SK-N-SH (cell line): ENCODE measurements at regions not wholly inside any gene's neighbourhood (a gene's known extent, or its start where the extent isn't known, plus 50 kb on each side); places are given as distances from the start of the nearest gene placed in this dataset.

Experiments
- CTCF ChIA-PET: fragments of 300-600, 350-600 bp; formaldehyde crosslinking; extraction: SDS; loops from one replicate; lab custom pipeline; 2021; lab: Yijun Ruan, JAX
- POLR2A ChIA-PET: fragments of 350-600 bp; sonication (Branson Sonifier 250); formaldehyde crosslinking; extraction: SDS; loops from one replicate; lab custom pipeline; 2020; ENCODE audit warnings: antibody characterized with exemption, inconsistent platforms; lab: Yijun Ruan, JAX
- DNase-seq: peaks from one replicate; pipeline ENCODE4 v3.0.0; 2012
- H2AFZ ChIP-seq: fragments of 200-600 bp; sonication (generic); 2 replicates; pipeline ENCODE4 v1.8.1; 2016; ENCODE audit warnings: antibody characterized with exemption, mild to moderate bottlenecking, low read depth
- H3F3A ChIP-seq: fragments of 200-600 bp; sonication (generic); replicated peaks from 2 replicates; pipeline ENCODE3; 2016; ENCODE audit warnings: antibody characterized with exemption, mild to moderate bottlenecking; ENCODE audit not compliant: insufficient read depth
- H3K27ac ChIP-seq, 2 experiments: fragments of 200-500 bp in 1 of 2; fragments of 200-600 bp in 1 of 2; sonication (Bioruptor generic) in 1 of 2; sonication (generic), shearing (Covaris generic) in 1 of 2; 2 replicates each; pipeline versions ENCODE4 v1.5.1 to v1.6.1; 2014 to 2016; ENCODE audit warnings: low read depth in 2 of 2, inconsistent platforms in 1 of 2, low read length in 1 of 2, mild to moderate bottlenecking in 1 of 2, mixed read lengths in 1 of 2
- H3K27me3 ChIP-seq: fragments of 200-600 bp; sonication (generic), shearing (Covaris generic); 2 replicates; pipeline ENCODE4 v1.6.1; 2016; ENCODE audit warnings: mixed run types; ENCODE audit not compliant: insufficient read depth
- H3K36me3 ChIP-seq, 2 experiments: fragments of 200-500 bp in 1 of 2; fragments of 200-600 bp in 1 of 2; sonication (Bioruptor generic) in 1 of 2; sonication (generic) in 1 of 2; replicated peaks in 1 of 2; 2 replicates each; pipeline versions ENCODE3 to v1.5.1; 2014 to 2016; ENCODE audit warnings: low read length in 1 of 2, mild to moderate bottlenecking in 1 of 2; ENCODE audit not compliant: insufficient read depth in 2 of 2, control insufficient read depth in 1 of 2
- H3K4me1 ChIP-seq, 2 experiments: fragments of 200-500 bp in 1 of 2; fragments of 200-600 bp in 1 of 2; sonication (Bioruptor generic) in 1 of 2; sonication (generic), shearing (Covaris generic) in 1 of 2; 2 replicates each; pipeline versions ENCODE4 v1.5.1 to v1.6.1; 2014 to 2016; ENCODE audit warnings: low read depth in 1 of 2, low read length in 1 of 2, mixed run types in 1 of 2; ENCODE audit not compliant: insufficient read depth in 2 of 2, control insufficient read depth in 1 of 2
- H3K4me2 ChIP-seq: fragments of 200-600 bp; sonication (generic), shearing (Covaris generic); 2 replicates; pipeline ENCODE4 v1.6.1; 2017; ENCODE audit warnings: mixed run types
- H3K4me3 ChIP-seq, 2 experiments: fragments of 200-500 bp in 1 of 2; fragments of 200-600 bp in 1 of 2; sonication (Bioruptor generic) in 1 of 2; sonication (generic), shearing (Covaris generic) in 1 of 2; 2 replicates each; pipeline versions ENCODE4 v1.5.1 to v1.8.1; 2014 to 2016; ENCODE audit warnings: low read depth in 2 of 2, inconsistent platforms in 1 of 2, low read length in 1 of 2, mild to moderate bottlenecking in 1 of 2, mixed read lengths in 1 of 2, moderate library complexity in 1 of 2
- H3K79me2 ChIP-seq: fragments of 200-600 bp; sonication (generic); 2 replicates; pipeline ENCODE4 v1.8.1; 2017; ENCODE audit warnings: mild to moderate bottlenecking; ENCODE audit not compliant: insufficient read depth
- H3K9ac ChIP-seq: fragments of 200-600 bp; sonication (generic); 2 replicates; pipeline ENCODE4 v1.6.1; 2017; ENCODE audit warnings: mixed run types
- H3K9me2 ChIP-seq: fragments of 200-600 bp; sonication (generic); 2 replicates; pipeline ENCODE4 v1.6.1; 2017; ENCODE audit warnings: mixed run types
- H3K9me3 ChIP-seq: fragments of 200-600 bp; sonication (generic); 2 replicates; pipeline ENCODE4 v1.6.1; 2017; ENCODE audit warnings: mixed run types, mild to moderate bottlenecking, moderate library complexity
- H4K20me1 ChIP-seq: fragments of 200-600 bp; sonication (generic); 2 replicates; pipeline ENCODE4 v1.6.1; 2017; ENCODE audit warnings: mild to moderate bottlenecking, mixed run types; ENCODE audit not compliant: insufficient read depth
- CHD2 ChIP-seq: fragments of 150-350 bp; IDR thresholded peaks from 2 replicates; pipeline ENCODE4 v1.6.1; 2018; ENCODE audit warnings: low read length; ENCODE audit not compliant: partially characterized antibody
- EZH2phosphoT487 ChIP-seq: fragments of 200-600 bp; sonication (generic); IDR thresholded peaks from 2 replicates; pipeline ENCODE4 v1.6.1; 2017; ENCODE audit warnings: low read depth, mixed run types, mild to moderate bottlenecking, antibody characterized with exemption, moderate library complexity, borderline replicate concordance
- FOSL2 ChIP-seq: IDR thresholded peaks from 2 replicates; pipeline ENCODE4 v1.4.0; 2012; ENCODE audit warnings: low read depth, mild to moderate bottlenecking, moderate library complexity, borderline replicate concordance
- FOXJ3 ChIP-seq: sonication (generic); formaldehyde crosslinking; IDR thresholded peaks from 2 replicates; pipeline ENCODE4 v1.5.1; 2020; ENCODE audit warnings: mild to moderate bottlenecking, missing genetic modification reagents
- FOXM1 ChIP-seq: IDR thresholded peaks from 2 replicates; pipeline ENCODE4 v1.4.0; 2012; ENCODE audit warnings: low read depth, mild to moderate bottlenecking
- GATA2 ChIP-seq: sonication (generic); formaldehyde crosslinking; IDR thresholded peaks from 2 replicates; pipeline ENCODE4 v1.5.0; 2020; ENCODE audit warnings: mild to moderate bottlenecking, missing genetic modification reagents
- IRF3 ChIP-seq: fragments of 150-350 bp; IDR thresholded peaks from 2 replicates; pipeline ENCODE4 v1.6.1; 2016; ENCODE audit warnings: mild to moderate bottlenecking, low read depth, low read length
- MEF2A ChIP-seq: IDR thresholded peaks from 2 replicates; pipeline ENCODE4 v1.4.0; 2012; ENCODE audit warnings: low read depth, borderline replicate concordance
- NRF1 ChIP-seq: IDR thresholded peaks from 2 replicates; pipeline ENCODE4 v1.6.1; 2012; ENCODE audit warnings: low read depth, mild to moderate bottlenecking, low read length
- RCOR1 ChIP-seq: fragments of 150-350 bp; IDR thresholded peaks from 2 replicates; pipeline ENCODE4 v1.6.1; 2017; ENCODE audit warnings: antibody characterized with exemption, low read length
- RXRA ChIP-seq: IDR thresholded peaks from 2 replicates; pipeline ENCODE4 v1.4.0; 2012; ENCODE audit warnings: low read depth, mild to moderate bottlenecking, borderline replicate concordance
- SIN3A ChIP-seq: IDR thresholded peaks from 2 replicates; pipeline ENCODE4 v1.6.1; 2012; ENCODE audit warnings: low read depth, mild to moderate bottlenecking, low read length, moderate library complexity, borderline replicate concordance
- SMC3 ChIP-seq: IDR thresholded peaks from 2 replicates; pipeline ENCODE4 v1.6.1; 2012; ENCODE audit warnings: low read depth, low read length, improper control_type of control experiment
- TAF1 ChIP-seq: IDR thresholded peaks from 2 replicates; pipeline ENCODE4 v1.6.1; 2012; ENCODE audit warnings: low read depth, mild to moderate bottlenecking, low read length, moderate library complexity, borderline replicate concordance
- TEAD4 ChIP-seq: IDR thresholded peaks from 2 replicates; pipeline ENCODE4 v1.4.0; 2012; ENCODE audit warnings: mild to moderate bottlenecking, borderline replicate concordance; ENCODE audit not compliant: insufficient read depth
- ZBTB33 ChIP-seq: IDR thresholded peaks from 2 replicates; pipeline ENCODE4 v1.4.0; 2012; ENCODE audit warnings: low read depth, borderline replicate concordance
- WGBS: methylation state at CpG from one replicate; pipeline ENCODE4 v1.1.6; 2017; ENCODE audit warnings: low lambda C conversion rate; 5-methylcytosine and 5-hydroxymethylcytosine counted together
- TF ChIP-seq, protein P1 (sequence below): IDR thresholded peaks from 2 replicates; pipeline ENCODE4 v1.6.1; 2012; ENCODE audit warnings: mild to moderate bottlenecking, low read depth, low read length, moderate library complexity
- TF ChIP-seq, protein P2 (sequence below): IDR thresholded peaks from 2 replicates; pipeline ENCODE4 v1.4.0; 2012; ENCODE audit warnings: low read depth, borderline replicate concordance

DNA sequence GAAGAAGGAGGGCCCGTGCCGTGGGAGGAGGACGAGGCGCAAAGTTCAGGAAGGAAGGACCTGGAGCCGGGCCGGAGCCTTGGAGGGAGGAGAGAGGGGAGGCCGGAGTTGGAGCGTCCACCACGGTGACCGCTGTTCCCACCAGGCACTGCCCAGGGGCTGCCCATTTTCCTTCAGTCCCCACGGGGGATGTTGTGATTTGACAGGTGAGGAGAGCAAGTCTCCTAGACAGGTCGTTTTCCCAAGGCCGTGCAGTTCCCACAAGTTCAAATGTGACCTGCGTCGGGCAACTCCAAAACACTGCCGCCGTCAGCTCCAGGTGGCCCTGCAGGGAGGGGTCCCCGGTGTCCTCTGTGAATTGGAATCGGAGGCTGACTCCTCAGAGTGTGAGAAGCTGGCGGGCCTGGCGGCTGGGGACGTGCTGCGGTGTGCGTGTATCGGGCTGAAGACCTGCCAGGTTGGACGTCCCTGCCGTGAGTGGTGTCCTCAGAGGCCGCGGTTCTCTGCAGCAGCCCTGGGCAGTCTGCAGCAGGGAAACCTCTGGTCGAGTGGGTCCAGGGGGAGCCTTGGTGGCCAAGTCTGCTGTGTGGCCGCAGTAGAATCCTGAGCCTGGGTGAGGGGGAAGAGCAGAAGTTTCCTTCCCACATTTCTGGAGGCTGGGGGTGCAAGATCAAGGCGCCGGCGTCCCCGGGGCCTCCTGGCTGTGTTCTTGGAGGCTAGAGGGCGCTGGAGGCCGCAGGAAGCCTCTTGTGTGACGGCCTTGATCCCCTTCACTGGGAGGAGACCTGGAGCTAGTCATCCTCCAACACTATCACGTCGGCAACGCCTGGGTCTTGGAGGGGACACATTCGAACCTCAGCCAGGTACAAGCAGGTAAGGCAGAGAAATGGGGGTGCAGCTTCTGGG, 115.1 kb upstream of the FRMD1 start:
- Histone ChIP-seq H3K27me3 (no peaks in the 10 kb centered on the region), H3K27ac (no peak overlapping the region), H3K4me1 (no peaks in the 10 kb centered on the region), H3K4me3 (no peak overlapping the region), H3F3A (no peaks in the 10 kb centered on the region), H2AFZ (no peak overlapping the region), H3K4me2 (no peak overlapping the region), H4K20me1 (no peaks in the 10 kb centered on the region), H3K79me2 (no peaks in the 10 kb centered on the region), H3K9me3 (no peaks in the 10 kb centered on the region), H3K9ac (no peak overlapping the region), H3K36me3 (no peaks in the 10 kb centered on the region), H3K9me2 (no peaks in the 10 kb centered on the region)
- TF ChIP-seq RCOR1 (no peak), ZBTB33 (no peak), EZH2phosphoT487 (no peak), SMC3 (no peak), TEAD4 (no peak), MEF2A (no peak), IRF3 (no peak), FOXJ3 (no peak), SIN3A (no peak), FOSL2 (no peak), RXRA (no peak), NRF1 (no peak), FOXM1 (no peak), TAF1 (no peak), GATA2 (CRISPR knock-in tag) (no peak), CHD2 (no peak)
- TF ChIP-seq, protein P1, sequence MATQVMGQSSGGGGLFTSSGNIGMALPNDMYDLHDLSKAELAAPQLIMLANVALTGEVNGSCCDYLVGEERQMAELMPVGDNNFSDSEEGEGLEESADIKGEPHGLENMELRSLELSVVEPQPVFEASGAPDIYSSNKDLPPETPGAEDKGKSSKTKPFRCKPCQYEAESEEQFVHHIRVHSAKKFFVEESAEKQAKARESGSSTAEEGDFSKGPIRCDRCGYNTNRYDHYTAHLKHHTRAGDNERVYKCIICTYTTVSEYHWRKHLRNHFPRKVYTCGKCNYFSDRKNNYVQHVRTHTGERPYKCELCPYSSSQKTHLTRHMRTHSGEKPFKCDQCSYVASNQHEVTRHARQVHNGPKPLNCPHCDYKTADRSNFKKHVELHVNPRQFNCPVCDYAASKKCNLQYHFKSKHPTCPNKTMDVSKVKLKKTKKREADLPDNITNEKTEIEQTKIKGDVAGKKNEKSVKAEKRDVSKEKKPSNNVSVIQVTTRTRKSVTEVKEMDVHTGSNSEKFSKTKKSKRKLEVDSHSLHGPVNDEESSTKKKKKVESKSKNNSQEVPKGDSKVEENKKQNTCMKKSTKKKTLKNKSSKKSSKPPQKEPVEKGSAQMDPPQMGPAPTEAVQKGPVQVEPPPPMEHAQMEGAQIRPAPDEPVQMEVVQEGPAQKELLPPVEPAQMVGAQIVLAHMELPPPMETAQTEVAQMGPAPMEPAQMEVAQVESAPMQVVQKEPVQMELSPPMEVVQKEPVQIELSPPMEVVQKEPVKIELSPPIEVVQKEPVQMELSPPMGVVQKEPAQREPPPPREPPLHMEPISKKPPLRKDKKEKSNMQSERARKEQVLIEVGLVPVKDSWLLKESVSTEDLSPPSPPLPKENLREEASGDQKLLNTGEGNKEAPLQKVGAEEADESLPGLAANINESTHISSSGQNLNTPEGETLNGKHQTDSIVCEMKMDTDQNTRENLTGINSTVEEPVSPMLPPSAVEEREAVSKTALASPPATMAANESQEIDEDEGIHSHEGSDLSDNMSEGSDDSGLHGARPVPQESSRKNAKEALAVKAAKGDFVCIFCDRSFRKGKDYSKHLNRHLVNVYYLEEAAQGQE = no peak
- TF ChIP-seq, protein P2, sequence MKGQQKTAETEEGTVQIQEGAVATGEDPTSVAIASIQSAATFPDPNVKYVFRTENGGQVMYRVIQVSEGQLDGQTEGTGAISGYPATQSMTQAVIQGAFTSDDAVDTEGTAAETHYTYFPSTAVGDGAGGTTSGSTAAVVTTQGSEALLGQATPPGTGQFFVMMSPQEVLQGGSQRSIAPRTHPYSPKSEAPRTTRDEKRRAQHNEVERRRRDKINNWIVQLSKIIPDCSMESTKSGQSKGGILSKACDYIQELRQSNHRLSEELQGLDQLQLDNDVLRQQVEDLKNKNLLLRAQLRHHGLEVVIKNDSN = no peak
- ChIA-PET CTCF (interaction anchor here (1.0 kb wide), 1 partner anchor 86 kb away, joined by 3 read pairs; no protein-coding TSS in a partner anchor), POLR2A (no interaction called here)
- 60% methylated on average over 19 of the region's 42 CpGs for WGBS
- peak; percentile 43 for DNase-seq
